ENCODE measurements at regions not wholly inside any gene's neighbourhood (a gene's known extent, or its start where the extent isn't known, plus 50 kb on each side); places are given as distances from the start of the nearest gene placed in this dataset.
A peak's percentile ranks its signal among the peaks of the same experiment; 100 is the strongest.

GRCh38 chr4:156619154-156619934 lies 352.3 kb downstream of the PDGFC start:
- DNase-seq (ENCODE audit: low read depth) = no peak
- CTCF ChIA-PET = interaction anchor here (0.8 to 1.2 kb wide), 2 partner anchors 14 to 144 kb away, joined by 3 to 4 read pairs; no protein-coding TSS in a partner anchor
- Histone ChIP-seq H3K36me3 (ENCODE audit: control insufficient read depth, insufficient read depth, low read length) (no peaks in the 10 kb centered on the region), H3K27me3 (ENCODE audit: control insufficient read depth, insufficient read depth, low read length) (no peaks in the 10 kb centered on the region), H3K4me3 (ENCODE audit: low read depth, low read length) (no peak overlapping the region)
- no peak for TF ChIP-seq CTCF (IDR thresholded peaks at IDR 0.05; ENCODE audit: insufficient read depth, low read depth, low read length)
- POLR2A ChIA-PET = no interaction called here

GRCh38 chr4:156615066-156615531 lies 356.5 kb downstream of the PDGFC start:
- CTCF ChIA-PET = interaction anchor here (1.0 to 1.6 kb wide), 2 partner anchors 14 to 354 kb away, joined by 3 to 5 read pairs; no protein-coding TSS in a partner anchor
- TF ChIP-seq CTCF (IDR thresholded peaks at IDR 0.05; ENCODE audit: insufficient read depth, low read depth, low read length) = no peak

GRCh38 chr4:156614536-156614935 lies 357.1 kb downstream of the PDGFC start:
- H3K36me3 ChIP-seq (ENCODE audit: control insufficient read depth, insufficient read depth, low read length) = no peaks in the 10 kb centered on the region
- no peak for DNase-seq (ENCODE audit: low read depth)
- ChIA-PET POLR2A (interaction anchor here (0.6 kb wide), 1 partner anchor 17 kb away, joined by 3 read pairs; no protein-coding TSS in a partner anchor), CTCF (no interaction called here)
- TF ChIP-seq CTCF (IDR thresholded peaks at IDR 0.05; ENCODE audit: insufficient read depth, low read depth, low read length) = no peak
- no peak overlapping the region for H3K4me3 ChIP-seq (ENCODE audit: low read depth, low read length)
- H3K27me3 ChIP-seq (ENCODE audit: control insufficient read depth, insufficient read depth, low read length) = no peaks in the 10 kb centered on the region

More at GRCh38 chr4:156615066-156615531, 356.5 kb downstream of the PDGFC start:
- no peaks in the 10 kb centered on the region for H3K27me3 ChIP-seq (ENCODE audit: control insufficient read depth, insufficient read depth, low read length)
- POLR2A ChIA-PET = interaction anchor here (0.6 kb wide), 1 partner anchor 17 kb away, joined by 3 read pairs; no protein-coding TSS in a partner anchor
- peak; percentile 91 for DNase-seq (ENCODE audit: low read depth)
- no peak overlapping the region for H3K4me3 ChIP-seq (ENCODE audit: low read depth, low read length)
- H3K36me3 ChIP-seq (ENCODE audit: control insufficient read depth, insufficient read depth, low read length) = no peaks in the 10 kb centered on the region

- no peak for DNase-seq (ENCODE audit: low read depth)
- POLR2A ChIA-PET = no interaction called here
- CTCF ChIA-PET = interaction anchor here (0.9 kb wide), 1 partner anchor 220 kb away, joined by 3 read pairs; no protein-coding TSS in a partner anchor
- Histone ChIP-seq H3K27me3 (ENCODE audit: control insufficient read depth, insufficient read depth, low read length) (no peaks in the 10 kb centered on the region), H3K4me3 (ENCODE audit: low read depth, low read length) (no peak overlapping the region), H3K36me3 (ENCODE audit: control insufficient read depth, insufficient read depth, low read length) (no peaks in the 10 kb centered on the region)
- no peak for TF ChIP-seq CTCF (IDR thresholded peaks at IDR 0.05; ENCODE audit: insufficient read depth, low read depth, low read length)
Measured at GRCh38 chr4:156609421-156609820, 362.2 kb downstream of the PDGFC start.

- Histone ChIP-seq H3K27me3 (ENCODE audit: control insufficient read depth, insufficient read depth, low read length) (no peaks in the 10 kb centered on the region), H3K4me3 (ENCODE audit: low read depth, low read length) (no peak overlapping the region), H3K36me3 (ENCODE audit: control insufficient read depth, insufficient read depth, low read length) (no peaks in the 10 kb centered on the region)
- DNase-seq (ENCODE audit: low read depth) = no peak
- CTCF ChIA-PET = interaction anchor here (0.9 kb wide), 1 partner anchor 221 kb away, joined by 3 read pairs; no protein-coding TSS in a partner anchor
- POLR2A ChIA-PET = no interaction called here
- no peak for TF ChIP-seq CTCF (IDR thresholded peaks at IDR 0.05; ENCODE audit: insufficient read depth, low read depth, low read length)
Measured at GRCh38 chr4:156608651-156609050, 362.9 kb downstream of the PDGFC start.

All from BJ (cell line).